Nephron progenitor cell (in vitro differentiated cells): ENCODE measurements at regions not wholly inside any gene's neighbourhood (a gene's known extent, or its start where the extent isn't known, plus 50 kb on each side); places are given as distances from the start of the nearest gene placed in this dataset.

ENCODE experiments used
- DNase-seq: peaks from one replicate; pipeline ENCODE4 v3.0.0; 2021
- H3K27ac Mint-ChIP-seq: 2 replicates; pipeline ENCODE4 v1.8.0; 2021; ENCODE audit warnings: mild to moderate bottlenecking, moderate library complexity, mixed read lengths
- H3K27me3 Mint-ChIP-seq: 2 replicates; pipeline ENCODE4 v1.8.0; 2021; ENCODE audit warnings: mild to moderate bottlenecking, low read depth, mixed read lengths; ENCODE audit not compliant: poor library complexity
- H3K36me3 Mint-ChIP-seq: 2 replicates; pipeline ENCODE4 v1.8.0; 2021; ENCODE audit warnings: low read depth, mixed read lengths
- H3K4me1 Mint-ChIP-seq: 2 replicates; pipeline ENCODE4 v1.8.0; 2021; ENCODE audit warnings: mixed read lengths
- H3K4me3 Mint-ChIP-seq: 2 replicates; pipeline ENCODE4 v1.8.0; 2021; ENCODE audit warnings: mild to moderate bottlenecking, moderate library complexity, mixed read lengths
- H3K9me3 Mint-ChIP-seq: 2 replicates; pipeline ENCODE4 v1.8.0; 2021; ENCODE audit warnings: mild to moderate bottlenecking, moderate library complexity, mixed read lengths
- TF ChIP-seq, protein P1 (sequence below): fragments of 200-600 bp; sonication (generic); IDR thresholded peaks from 2 replicates; pipeline ENCODE4 v1.5.0; 2021; ENCODE audit warnings: antibody characterized with exemption

DNA sequence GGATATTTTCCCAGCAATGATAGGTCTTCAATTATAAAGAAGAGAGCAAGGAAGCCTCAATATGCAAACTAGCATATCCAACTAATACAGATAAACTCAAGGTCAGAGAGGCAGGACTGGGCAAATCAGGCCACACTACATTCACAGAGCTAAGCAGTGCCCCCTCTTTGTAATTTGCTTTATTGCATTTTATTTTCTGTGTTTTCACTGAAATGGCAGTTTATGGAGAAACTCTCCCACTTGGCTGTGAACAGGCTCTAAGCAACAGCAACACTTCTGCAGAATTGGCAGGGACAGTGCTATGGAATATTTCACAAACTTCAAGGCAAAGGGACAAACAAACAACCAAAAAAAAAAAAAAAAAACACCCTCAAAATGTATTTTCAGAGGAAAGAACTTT lies 93.4 kb upstream of the SOD1 start:
- Mint-ChIP-seq H3K4me1 (peaks cover 35% of the 10 kb centered on the region), H3K27ac (no peak overlapping the region), H3K27me3 (peaks cover 6% of the 10 kb centered on the region), H3K9me3 (peaks cover 3% of the 10 kb centered on the region), H3K36me3 (peaks cover 14% of the 10 kb centered on the region), H3K4me3 (no peak overlapping the region)
- TF ChIP-seq, protein P1, sequence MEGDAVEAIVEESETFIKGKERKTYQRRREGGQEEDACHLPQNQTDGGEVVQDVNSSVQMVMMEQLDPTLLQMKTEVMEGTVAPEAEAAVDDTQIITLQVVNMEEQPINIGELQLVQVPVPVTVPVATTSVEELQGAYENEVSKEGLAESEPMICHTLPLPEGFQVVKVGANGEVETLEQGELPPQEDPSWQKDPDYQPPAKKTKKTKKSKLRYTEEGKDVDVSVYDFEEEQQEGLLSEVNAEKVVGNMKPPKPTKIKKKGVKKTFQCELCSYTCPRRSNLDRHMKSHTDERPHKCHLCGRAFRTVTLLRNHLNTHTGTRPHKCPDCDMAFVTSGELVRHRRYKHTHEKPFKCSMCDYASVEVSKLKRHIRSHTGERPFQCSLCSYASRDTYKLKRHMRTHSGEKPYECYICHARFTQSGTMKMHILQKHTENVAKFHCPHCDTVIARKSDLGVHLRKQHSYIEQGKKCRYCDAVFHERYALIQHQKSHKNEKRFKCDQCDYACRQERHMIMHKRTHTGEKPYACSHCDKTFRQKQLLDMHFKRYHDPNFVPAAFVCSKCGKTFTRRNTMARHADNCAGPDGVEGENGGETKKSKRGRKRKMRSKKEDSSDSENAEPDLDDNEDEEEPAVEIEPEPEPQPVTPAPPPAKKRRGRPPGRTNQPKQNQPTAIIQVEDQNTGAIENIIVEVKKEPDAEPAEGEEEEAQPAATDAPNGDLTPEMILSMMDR = no peak
- no peak for DNase-seq

DNA sequence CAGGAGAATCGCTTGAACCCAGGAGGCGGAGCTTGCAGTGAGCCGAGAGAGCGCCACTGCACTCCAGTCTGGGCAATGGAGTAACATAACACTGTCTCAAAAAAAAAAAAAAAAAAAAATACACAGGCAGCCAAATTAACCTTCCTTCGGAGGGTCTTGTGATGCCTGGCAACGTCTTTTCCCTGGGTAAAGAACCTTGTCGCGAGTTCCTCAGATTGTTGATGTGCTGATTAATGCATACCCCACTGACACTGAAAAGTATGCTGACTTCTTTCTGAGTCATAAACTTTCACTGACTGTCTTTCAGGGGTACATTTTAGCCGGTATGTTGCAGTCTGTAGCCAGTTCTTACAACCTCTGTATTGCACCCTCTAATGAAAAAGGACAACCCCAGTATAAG lies 95.1 kb upstream of the SOD1 start:
- TF ChIP-seq, protein P1 = no peak
- Mint-ChIP-seq H3K9me3 (peaks cover 3% of the 10 kb centered on the region), H3K4me1 (peaks cover 39% of the 10 kb centered on the region), H3K27ac (no peak overlapping the region), H3K36me3 (peaks cover 14% of the 10 kb centered on the region), H3K4me3 (no peak overlapping the region), H3K27me3 (peaks cover 6% of the 10 kb centered on the region)
- DNase-seq = no peak

DNA sequence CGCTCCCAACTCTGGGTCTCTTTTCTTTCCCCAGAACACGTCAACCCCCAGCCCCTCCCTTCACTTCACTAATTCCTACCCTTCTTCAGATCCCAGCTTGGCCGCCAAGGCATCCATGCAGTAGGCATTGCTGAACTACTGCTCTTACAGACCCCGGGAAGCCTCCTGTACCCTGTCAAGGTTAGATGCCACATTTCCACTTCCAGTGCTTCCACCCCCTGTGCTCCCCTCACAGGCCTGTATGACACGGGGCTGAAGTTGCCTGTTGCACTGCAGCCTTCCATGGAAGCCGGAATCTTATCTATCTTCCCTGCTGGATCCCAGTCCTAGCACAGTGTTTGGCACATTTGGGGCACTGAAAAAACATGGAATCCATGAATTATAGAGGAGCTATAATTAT lies 99.0 kb upstream of the SOD1 start:
- H3K4me3 Mint-ChIP-seq = peak overlapping the region; percentile 89
- DNase-seq = no peak
- peaks cover 49% of the 10 kb centered on the region for H3K4me1 Mint-ChIP-seq
- peaks cover 6% of the 10 kb centered on the region for H3K27me3 Mint-ChIP-seq
- H3K9me3 Mint-ChIP-seq = peaks cover 3% of the 10 kb centered on the region
- TF ChIP-seq, protein P1 = no peak
- H3K27ac Mint-ChIP-seq = peak overlapping the region; percentile 58
- H3K36me3 Mint-ChIP-seq = peaks cover 14% of the 10 kb centered on the region

DNA sequence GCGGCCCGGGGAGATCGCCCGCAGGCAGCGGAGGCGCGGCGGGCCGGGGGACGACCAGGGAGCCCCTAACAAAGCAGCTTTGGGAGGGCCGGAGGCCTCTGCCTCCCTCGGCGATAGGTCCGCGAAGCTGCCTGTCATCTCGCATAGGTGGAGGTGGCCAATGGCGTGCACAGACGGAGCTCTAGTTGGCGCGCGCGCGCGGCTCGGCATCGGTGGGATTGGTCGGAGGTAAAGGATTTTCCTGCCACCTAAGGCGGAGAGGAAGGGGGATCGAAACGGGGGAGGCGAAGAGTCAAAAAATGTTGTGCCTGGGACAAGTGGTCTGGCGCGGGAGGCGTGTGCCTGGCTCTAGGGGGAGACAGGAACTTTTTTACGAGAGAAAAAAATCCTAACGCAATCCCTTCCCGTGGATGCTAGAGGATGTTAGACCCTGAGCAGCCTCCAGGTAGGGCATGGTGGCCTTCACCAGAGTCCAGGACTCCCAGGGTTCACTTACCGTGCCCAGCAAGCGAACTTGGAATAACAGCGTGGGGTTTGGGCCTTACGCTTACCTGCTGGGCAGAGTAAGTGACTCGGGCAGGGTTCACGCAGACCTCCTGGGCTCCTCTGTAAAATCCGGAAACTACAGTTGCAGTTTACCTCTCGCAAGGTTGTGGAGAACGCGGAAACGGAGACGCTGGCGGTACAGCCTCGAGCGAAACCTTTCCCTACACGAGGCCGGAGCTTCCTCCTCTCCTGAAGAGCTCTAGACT lies 99.9 kb upstream of the SOD1 start:
- peaks cover 3% of the 10 kb centered on the region for H3K9me3 Mint-ChIP-seq
- DNase-seq = peak; percentile 98
- H3K27ac Mint-ChIP-seq = peak overlapping the region; percentile 79
- peaks cover 54% of the 10 kb centered on the region for H3K4me1 Mint-ChIP-seq
- peak overlapping the region; percentile 89 for H3K4me3 Mint-ChIP-seq
- peaks cover 14% of the 10 kb centered on the region for H3K36me3 Mint-ChIP-seq
- TF ChIP-seq, protein P1 = no peak
- H3K27me3 Mint-ChIP-seq = peaks cover 6% of the 10 kb centered on the region

DNA sequence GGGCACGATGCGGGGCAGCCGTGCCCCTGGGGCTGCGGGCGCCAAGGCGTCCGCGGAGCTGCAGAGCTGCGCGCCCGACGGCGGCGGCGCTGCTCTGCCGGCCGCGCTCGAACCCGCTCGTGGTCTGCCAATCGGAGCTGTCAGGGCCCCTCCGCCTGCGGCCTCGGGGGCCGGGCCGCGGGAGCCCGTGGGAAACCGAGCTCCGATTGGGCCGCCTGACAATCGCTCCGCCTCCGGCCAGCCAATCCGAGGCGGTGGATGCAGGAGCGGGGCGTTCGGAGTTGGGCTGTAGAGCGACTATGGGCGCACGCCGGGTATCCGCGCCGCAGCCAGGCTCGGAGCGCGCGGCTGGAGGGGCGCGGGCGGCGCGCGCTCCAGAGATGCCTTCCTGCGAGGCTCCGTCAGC lies 100.5 kb upstream of the SOD1 start:
- Mint-ChIP-seq H3K4me1 (peaks cover 57% of the 10 kb centered on the region), H3K27ac (no peak overlapping the region), H3K9me3 (peaks cover 3% of the 10 kb centered on the region), H3K4me3 (peak overlapping the region; percentile 89), H3K27me3 (peaks cover 6% of the 10 kb centered on the region), H3K36me3 (peaks cover 14% of the 10 kb centered on the region)
- TF ChIP-seq, protein P1 = no peak
- DNase-seq = peak; percentile 94
